GM20000 (cell line): ENCODE measurements at regions not wholly inside any gene's neighbourhood (a gene's known extent, or its start where the extent isn't known, plus 50 kb on each side); places are given as distances from the start of the nearest gene placed in this dataset.

Experiments used
- DNase-seq: peaks from one replicate; pipeline ENCODE4 v3.0.0; 2012; ENCODE audit warnings: low spot score
- CTCF ChIP-seq: IDR thresholded peaks from 2 replicates; pipeline ENCODE4 v1.5.1; 2012; ENCODE audit warnings: mild to moderate bottlenecking, control low read depth; ENCODE audit errors: extremely low read depth, missing control alignments

- DNase-seq = no peak
- TF ChIP-seq CTCF = no peak
These were observed 712.1 kb downstream of the CDH11 start for GRCh38 chr16:64409783-64410210.

- no peak for DNase-seq
- no peak for TF ChIP-seq CTCF
These were observed 713.2 kb downstream of the CDH11 start for GRCh38 chr16:64408699-64409098.

GRCh38 chr16:64406770-64407181 is 715.1 kb downstream of the CDH11 start:
- DNase-seq = no peak

GRCh38 chr16:64403352-64403751 is 718.5 kb downstream of the CDH11 start:
- no peak for TF ChIP-seq CTCF
- no peak for DNase-seq

More at GRCh38 chr16:64406770-64407181, 715.1 kb downstream of the CDH11 start:
- TF ChIP-seq CTCF = no peak

GRCh38 chr16:64398793-64399192 is 723.1 kb downstream of the CDH11 start:
- DNase-seq = no peak
- no peak for TF ChIP-seq CTCF

- no peak for DNase-seq
- no peak for TF ChIP-seq CTCF
These were observed 723.8 kb downstream of the CDH11 start for GRCh38 chr16:64397945-64398508.

- no peak for TF ChIP-seq CTCF
- DNase-seq = no peak
These were observed 724.8 kb downstream of the CDH11 start for GRCh38 chr16:64397042-64397441.
